ENCODE measurements at regions not wholly inside any gene's neighbourhood (a gene's known extent, or its start where the extent isn't known, plus 50 kb on each side); places are given as distances from the start of the nearest gene placed in this dataset.
A peak's percentile ranks its signal among the peaks of the same experiment; 100 is the strongest.

- no peak for TF ChIP-seq CTCF (IDR thresholded peaks at IDR 0.05)
- TF ChIP-seq POLR2AphosphoS5 (IDR thresholded peaks at IDR 0.05; ENCODE audit: insufficient read depth in 1 of 2, low read depth in 1 of 2) = no peak
- no peak for TF ChIP-seq POLR2A (IDR thresholded peaks at IDR 0.05)
- H3K4me1 ChIP-seq = peaks cover 26% of the 10 kb centered on the region
- intact Hi-C loops (cut with DNase I) = no loop called here
- no peak for DNase-seq (ENCODE audit: extremely low spot score in 2 of 2)
- H3K27ac ChIP-seq = peak overlapping the region; percentile 25
- H3K9me3 ChIP-seq = no peaks in the 10 kb centered on the region
- no peaks in the 10 kb centered on the region for H3K27me3 ChIP-seq
- no peaks in the 10 kb centered on the region for H3K36me3 ChIP-seq
- no peak overlapping the region for H3K4me3 ChIP-seq
Observed at GRCh38 chr14:22334627-22335026, 254.4 kb downstream of the DAD1 start.

- H3K27ac ChIP-seq = peak overlapping the region; percentile 25
- TF ChIP-seq POLR2AphosphoS5 (IDR thresholded peaks at IDR 0.05; ENCODE audit: insufficient read depth in 1 of 2, low read depth in 1 of 2) = no peak
- TF ChIP-seq CTCF (IDR thresholded peaks at IDR 0.05) = no peak
- no peak for TF ChIP-seq POLR2A (IDR thresholded peaks at IDR 0.05)
Observed at GRCh38 chr14:22334275-22334577, 254.8 kb downstream of the DAD1 start.

GRCh38 chr14:22333422-22334274 lies 255.4 kb downstream of the DAD1 start:
- H3K36me3 ChIP-seq = no peaks in the 10 kb centered on the region
- peaks cover 17% of the 10 kb centered on the region for H3K4me1 ChIP-seq
- H3K27ac ChIP-seq = peak overlapping the region; percentile 24
- intact Hi-C loops (cut with DNase I) = no loop called here
- H3K9me3 ChIP-seq = no peaks in the 10 kb centered on the region
- no peak overlapping the region for H3K4me3 ChIP-seq
- TF ChIP-seq POLR2A (IDR thresholded peaks at IDR 0.05) (no peak), POLR2AphosphoS5 (IDR thresholded peaks at IDR 0.05; ENCODE audit: insufficient read depth in 1 of 2, low read depth in 1 of 2) (peak in 1 of 2 donors; percentile 82)
- DNase-seq (ENCODE audit: extremely low spot score in 2 of 2) = no peak
- no peaks in the 10 kb centered on the region for H3K27me3 ChIP-seq

More at GRCh38 chr14:22334275-22334577, 254.8 kb downstream of the DAD1 start:
- Histone ChIP-seq H3K9me3 (no peaks in the 10 kb centered on the region), H3K4me3 (no peak overlapping the region), H3K4me1 (peaks cover 22% of the 10 kb centered on the region), H3K36me3 (no peaks in the 10 kb centered on the region), H3K27me3 (no peaks in the 10 kb centered on the region)
- no peak for DNase-seq (ENCODE audit: extremely low spot score in 2 of 2)
- intact Hi-C loops (cut with DNase I) = no loop called here

GRCh38 chr14:22332686-22333421 lies 256.2 kb downstream of the DAD1 start:
- intact Hi-C loops (cut with DNase I) = no loop called here
- peak overlapping the region; percentile 24 for H3K27ac ChIP-seq

GRCh38 chr14:22329371-22329770 lies 259.7 kb downstream of the DAD1 start:
- DNase-seq (ENCODE audit: extremely low spot score in 2 of 2) = no peak
- Histone ChIP-seq H3K4me1 (peaks cover 5% of the 10 kb centered on the region), H3K27me3 (no peaks in the 10 kb centered on the region), H3K4me3 (no peak overlapping the region), H3K36me3 (no peaks in the 10 kb centered on the region), H3K9me3 (no peaks in the 10 kb centered on the region), H3K27ac (no peak overlapping the region)
- intact Hi-C loops (cut with DNase I) = no loop called here
- no peak for TF ChIP-seq POLR2AphosphoS5 (IDR thresholded peaks at IDR 0.05; ENCODE audit: insufficient read depth in 1 of 2, low read depth in 1 of 2)
- no peak for TF ChIP-seq CTCF (IDR thresholded peaks at IDR 0.05)
- no peak for TF ChIP-seq POLR2A (IDR thresholded peaks at IDR 0.05)

More at GRCh38 chr14:22332686-22333421, 256.2 kb downstream of the DAD1 start:
- DNase-seq (ENCODE audit: extremely low spot score in 2 of 2) = no peak
- Histone ChIP-seq H3K4me1 (peaks cover 9% of the 10 kb centered on the region), H3K9me3 (no peaks in the 10 kb centered on the region), H3K27me3 (no peaks in the 10 kb centered on the region), H3K36me3 (no peaks in the 10 kb centered on the region), H3K4me3 (no peak overlapping the region)
- TF ChIP-seq POLR2A (IDR thresholded peaks at IDR 0.05) (no peak), POLR2AphosphoS5 (IDR thresholded peaks at IDR 0.05; ENCODE audit: insufficient read depth in 1 of 2, low read depth in 1 of 2) (no peak), CTCF (IDR thresholded peaks at IDR 0.05) (no peak)

Measured in vagina (tissue), 2 donors.